ENCODE measurements at regions not wholly inside any gene's neighbourhood (a gene's known extent, or its start where the extent isn't known, plus 50 kb on each side); places are given as distances from the start of the nearest gene placed in this dataset.

- no peak for DNase-seq
These were observed 191.0 kb downstream of the MIAT start for GRCh38 chr22:26848244-26848920.

- DNase-seq: no peak
These were observed 192.2 kb downstream of the MIAT start for GRCh38 chr22:26849575-26849974.

GRCh38 chr22:26851125-26851524 lies 193.7 kb downstream of the MIAT start:
- DNase-seq: no peak

- no peak for DNase-seq
These were observed 194.8 kb downstream of the MIAT start for GRCh38 chr22:26852176-26852575.

- DNase-seq: no peak
These were observed 195.7 kb downstream of the MIAT start for GRCh38 chr22:26853071-26853470.

- DNase-seq: no peak
These were observed 196.1 kb downstream of the MIAT start for GRCh38 chr22:26853495-26853894.

GRCh38 chr22:26857169-26857568 lies 199.8 kb downstream of the MIAT start:
- DNase-seq: no peak

- no peak for DNase-seq
These were observed 202.9 kb downstream of the MIAT start for GRCh38 chr22:26860301-26860700.

GRCh38 chr22:26865021-26865420 lies 207.6 kb downstream of the MIAT start:
- DNase-seq: no peak

GRCh38 chr22:26883393-26883792 lies 226.0 kb downstream of the MIAT start:
- no peak for DNase-seq

GRCh38 chr22:26884921-26885320 lies 227.5 kb downstream of the MIAT start:
- DNase-seq: no peak

- no peak for DNase-seq
These were observed 228.3 kb downstream of the MIAT start for GRCh38 chr22:26885441-26886261.

- DNase-seq: no peak
These were observed 230.1 kb downstream of the MIAT start for GRCh38 chr22:26887456-26887855.

- no peak for DNase-seq
These were observed 230.5 kb downstream of the MIAT start for GRCh38 chr22:26887916-26888315.

GRCh38 chr22:26888887-26889286 lies 231.5 kb downstream of the MIAT start:
- no peak for DNase-seq

- DNase-seq: no peak
These were observed 232.4 kb downstream of the MIAT start for GRCh38 chr22:26889802-26890201.

GRCh38 chr22:26890870-26891269 lies 233.5 kb downstream of the MIAT start:
- no peak for DNase-seq

GRCh38 chr22:26891429-26891828 lies 234.0 kb downstream of the MIAT start:
- DNase-seq: no peak

GRCh38 chr22:26892166-26893041 lies 235.0 kb downstream of the MIAT start:
- peak; percentile 21 for DNase-seq

GRCh38 chr22:26893173-26894110 lies 236.1 kb downstream of the MIAT start:
- DNase-seq: no peak

- no peak for DNase-seq
These were observed 237.0 kb downstream of the MIAT start for GRCh38 chr22:26894362-26894761.

- DNase-seq: no peak
These were observed 237.5 kb downstream of the MIAT start for GRCh38 chr22:26894766-26895485.

Data from NCI-H2107 (cell line).